GM20000 (cell line): ENCODE measurements at regions not wholly inside any gene's neighbourhood (a gene's known extent, or its start where the extent isn't known, plus 50 kb on each side); places are given as distances from the start of the nearest gene placed in this dataset.

ENCODE experiments used
- DNase-seq: peaks from one replicate; pipeline ENCODE4 v3.0.0; 2012; ENCODE audit warnings: low spot score
- CTCF ChIP-seq: IDR thresholded peaks from 2 replicates; pipeline ENCODE4 v1.5.1; 2012; ENCODE audit warnings: mild to moderate bottlenecking, control low read depth; ENCODE audit errors: extremely low read depth, missing control alignments

- DNase-seq: no peak
- no peak for TF ChIP-seq CTCF
These were observed 70.4 kb upstream of the BACH1 start for GRCh38 chr21:29228306-29228705.

- TF ChIP-seq CTCF: no peak
- no peak for DNase-seq
These were observed 68.0 kb upstream of the BACH1 start for GRCh38 chr21:29230551-29231261.

- DNase-seq: no peak
- no peak for TF ChIP-seq CTCF
These were observed 66.8 kb upstream of the BACH1 start for GRCh38 chr21:29231756-29232529.

- no peak for TF ChIP-seq CTCF
- no peak for DNase-seq
These were observed 66.0 kb upstream of the BACH1 start for GRCh38 chr21:29232530-29233255.

- DNase-seq: no peak
- no peak for TF ChIP-seq CTCF
These were observed 65.5 kb upstream of the BACH1 start for GRCh38 chr21:29233256-29233546.

GRCh38 chr21:29233611-29234540 lies 64.8 kb upstream of the BACH1 start:
- DNase-seq: peak; percentile 46
- TF ChIP-seq CTCF: no peak
